ENCODE measurements at regions not wholly inside any gene's neighbourhood (a gene's known extent, or its start where the extent isn't known, plus 50 kb on each side); places are given as distances from the start of the nearest gene placed in this dataset.

DNA sequence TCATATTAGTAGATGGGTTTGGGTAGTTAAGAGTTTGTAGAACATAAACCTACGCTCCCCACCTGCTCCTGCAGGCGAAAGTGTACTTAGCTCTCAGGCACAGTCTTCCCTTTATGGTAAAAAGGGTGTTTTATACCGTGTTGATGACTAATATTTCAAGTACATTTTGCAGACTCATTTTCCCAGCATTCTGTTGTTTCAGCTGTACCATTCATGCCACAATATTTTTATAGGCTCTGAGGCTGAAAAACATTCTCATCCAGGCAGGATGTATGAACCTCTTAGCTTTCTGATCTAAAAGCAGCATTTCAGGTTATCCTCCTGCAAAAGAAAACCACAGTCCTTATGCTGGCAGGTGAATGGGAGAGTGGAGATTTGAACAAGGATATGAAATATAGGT lies 231.4 kb downstream of the NR2F1-AS1 start:
- no peak for TF ChIP-seq GATA2 (IDR thresholded peaks at IDR 0.05; ENCODE audit: low read depth, low read length)
- TF ChIP-seq GATA3 (IDR thresholded peaks at IDR 0.05; ENCODE audit: low read depth, low read length) = no peak
